HG03520 (cell line): ENCODE measurements at regions not wholly inside any gene's neighbourhood (a gene's known extent, or its start where the extent isn't known, plus 50 kb on each side); places are given as distances from the start of the nearest gene placed in this dataset.
"Not testable (repeated sequence)": the region's sequence is repeated elsewhere in the genome, so short reads cannot be mapped to it uniquely, and the experiment has no call there.

ENCODE experiments used
- ATAC-seq: cut with Tn5 transposase; IDR thresholded peaks from one replicate; pipeline ENCODE4 v1.9.1; 2021; ENCODE audit warnings: mild to moderate bottlenecking, moderate library complexity; ENCODE audit not compliant: unreplicated experiment

GRCh38 chr2:192682511-192682910, 487.8 kb upstream of the TMEFF2 start:
- not testable (repeated sequence) for ATAC-seq

- ATAC-seq, result no peak
Observed at GRCh38 chr2:192675681-192676080, 480.9 kb upstream of the TMEFF2 start.

GRCh38 chr2:192669505-192670091, 474.9 kb upstream of the TMEFF2 start:
- no peak for ATAC-seq

- not testable (repeated sequence) for ATAC-seq
Observed at GRCh38 chr2:192660555-192660954, 465.8 kb upstream of the TMEFF2 start.

GRCh38 chr2:192657362-192657761, 462.6 kb upstream of the TMEFF2 start:
- no peak for ATAC-seq

GRCh38 chr2:192655916-192656315, 461.2 kb upstream of the TMEFF2 start:
- ATAC-seq, result no peak

- no peak for ATAC-seq
Observed at GRCh38 chr2:192645811-192646598, 451.3 kb upstream of the TMEFF2 start.

GRCh38 chr2:192634557-192634956, 439.8 kb upstream of the TMEFF2 start:
- ATAC-seq, result no peak

GRCh38 chr2:192628017-192628416, 433.3 kb upstream of the TMEFF2 start:
- ATAC-seq, result no peak

GRCh38 chr2:192615105-192615504, 420.4 kb upstream of the TMEFF2 start:
- no peak for ATAC-seq

- ATAC-seq, result no peak
Observed at GRCh38 chr2:192604295-192604694, 409.6 kb upstream of the TMEFF2 start.

GRCh38 chr2:192598649-192599048, 403.9 kb upstream of the TMEFF2 start:
- ATAC-seq, result not testable (repeated sequence)

GRCh38 chr2:192593561-192593960, 398.8 kb upstream of the TMEFF2 start:
- no peak for ATAC-seq

GRCh38 chr2:192591617-192592016, 396.9 kb upstream of the TMEFF2 start:
- no peak for ATAC-seq

GRCh38 chr2:192585418-192585817, 390.7 kb upstream of the TMEFF2 start:
- ATAC-seq, result no peak

- ATAC-seq, result no peak
Observed at GRCh38 chr2:192584976-192585375, 390.2 kb upstream of the TMEFF2 start.

- ATAC-seq, result no peak
Observed at GRCh38 chr2:192579965-192580700, 385.4 kb upstream of the TMEFF2 start.

- ATAC-seq, result no peak
Observed at GRCh38 chr2:192578780-192579179, 384.0 kb upstream of the TMEFF2 start.

- no peak for ATAC-seq
Observed at GRCh38 chr2:192577706-192578105, 383.0 kb upstream of the TMEFF2 start.

GRCh38 chr2:192574552-192574951, 379.8 kb upstream of the TMEFF2 start:
- ATAC-seq, result no peak

- ATAC-seq, result no peak
Observed at GRCh38 chr2:192571636-192572035, 376.9 kb upstream of the TMEFF2 start.

GRCh38 chr2:192570788-192571187, 376.1 kb upstream of the TMEFF2 start:
- no peak for ATAC-seq
